C4-2B (cell line): ENCODE measurements at regions not wholly inside any gene's neighbourhood (a gene's known extent, or its start where the extent isn't known, plus 50 kb on each side); places are given as distances from the start of the nearest gene placed in this dataset.
"Not testable (repeated sequence)": the region's sequence is repeated elsewhere in the genome, so short reads cannot be mapped to it uniquely, and the experiment has no call there.

Experiments
- H3K27ac ChIP-seq: fragments of 450-650 bp; 2 replicates; pipeline ENCODE4 v1.5.1; 2017
- ZFX ChIP-seq: fragments of 450-650 bp; IDR thresholded peaks from 2 replicates; pipeline ENCODE4 v1.6.1; 2017
- TF ChIP-seq, protein P1 (sequence below): fragments of 450-650 bp; conservative IDR thresholded peaks from 2 replicates; pipeline ENCODE4 v1.5.1; 2017; ENCODE audit warnings: mild to moderate bottlenecking

DNA sequence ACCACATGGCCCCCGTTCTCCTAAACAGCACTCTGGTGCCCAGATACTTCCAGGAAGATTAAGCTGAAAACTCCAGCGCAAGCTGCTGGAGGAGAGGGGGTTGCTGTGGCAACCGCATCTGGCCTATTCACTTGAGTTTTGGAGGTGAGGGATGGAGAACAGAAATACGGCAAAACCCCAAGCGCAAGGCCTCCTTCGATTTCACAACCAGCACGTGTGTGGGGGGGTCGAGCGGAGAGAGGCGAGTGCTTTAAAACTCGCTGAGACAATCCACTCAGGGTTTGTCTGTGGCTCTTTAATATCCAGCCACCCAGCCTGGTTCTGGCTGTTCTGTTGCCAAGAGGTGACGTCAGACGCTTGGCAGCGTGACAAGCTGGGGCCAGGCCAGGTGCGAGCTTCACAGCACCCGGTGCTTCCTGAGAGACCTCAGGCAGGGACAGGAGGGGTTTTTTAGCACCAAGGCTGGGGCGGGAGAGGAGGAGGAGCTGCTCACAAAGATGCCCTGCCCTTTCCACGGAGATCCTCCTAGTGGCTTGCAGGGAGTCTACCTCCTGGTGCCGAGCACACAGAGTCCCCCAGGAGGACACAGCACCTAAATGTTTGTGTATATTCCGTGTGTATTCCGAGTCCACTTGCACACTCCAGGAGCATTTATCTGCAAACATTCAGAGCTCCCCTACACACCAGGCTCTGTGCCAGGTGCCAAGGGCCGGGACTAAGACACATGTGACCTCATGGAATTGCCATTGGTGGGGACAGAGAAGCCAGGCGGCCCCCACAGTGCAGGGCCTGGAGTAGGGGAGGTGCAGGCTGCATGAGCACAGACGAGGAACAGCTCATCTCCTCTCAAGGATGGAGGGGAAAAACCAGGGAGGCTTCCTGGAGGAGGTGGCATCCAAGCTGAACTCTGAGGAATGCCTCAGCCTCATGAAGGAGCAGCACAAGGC, 194.6 kb downstream of the OLFM1 start:
- TF ChIP-seq ZFX = no peak
- TF ChIP-seq, protein P1, sequence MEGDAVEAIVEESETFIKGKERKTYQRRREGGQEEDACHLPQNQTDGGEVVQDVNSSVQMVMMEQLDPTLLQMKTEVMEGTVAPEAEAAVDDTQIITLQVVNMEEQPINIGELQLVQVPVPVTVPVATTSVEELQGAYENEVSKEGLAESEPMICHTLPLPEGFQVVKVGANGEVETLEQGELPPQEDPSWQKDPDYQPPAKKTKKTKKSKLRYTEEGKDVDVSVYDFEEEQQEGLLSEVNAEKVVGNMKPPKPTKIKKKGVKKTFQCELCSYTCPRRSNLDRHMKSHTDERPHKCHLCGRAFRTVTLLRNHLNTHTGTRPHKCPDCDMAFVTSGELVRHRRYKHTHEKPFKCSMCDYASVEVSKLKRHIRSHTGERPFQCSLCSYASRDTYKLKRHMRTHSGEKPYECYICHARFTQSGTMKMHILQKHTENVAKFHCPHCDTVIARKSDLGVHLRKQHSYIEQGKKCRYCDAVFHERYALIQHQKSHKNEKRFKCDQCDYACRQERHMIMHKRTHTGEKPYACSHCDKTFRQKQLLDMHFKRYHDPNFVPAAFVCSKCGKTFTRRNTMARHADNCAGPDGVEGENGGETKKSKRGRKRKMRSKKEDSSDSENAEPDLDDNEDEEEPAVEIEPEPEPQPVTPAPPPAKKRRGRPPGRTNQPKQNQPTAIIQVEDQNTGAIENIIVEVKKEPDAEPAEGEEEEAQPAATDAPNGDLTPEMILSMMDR = no peak
- peak overlapping the region; percentile 5; the same call in 1 of the 2 replicates for H3K27ac ChIP-seq

- peak overlapping the region; percentile 5; the same call in 1 of the 2 replicates for H3K27ac ChIP-seq
- TF ChIP-seq ZFX = no peak
- TF ChIP-seq, protein P1 = no peak
Observed at GRCh38 chr9:135282808-135283207, 195.3 kb downstream of the OLFM1 start.

- TF ChIP-seq, protein P1 = no peak
- TF ChIP-seq ZFX = no peak
- no peak overlapping the region for H3K27ac ChIP-seq
Observed at GRCh38 chr9:135283671-135284070, 195.9 kb upstream of the PPP1R26 start.

DNA sequence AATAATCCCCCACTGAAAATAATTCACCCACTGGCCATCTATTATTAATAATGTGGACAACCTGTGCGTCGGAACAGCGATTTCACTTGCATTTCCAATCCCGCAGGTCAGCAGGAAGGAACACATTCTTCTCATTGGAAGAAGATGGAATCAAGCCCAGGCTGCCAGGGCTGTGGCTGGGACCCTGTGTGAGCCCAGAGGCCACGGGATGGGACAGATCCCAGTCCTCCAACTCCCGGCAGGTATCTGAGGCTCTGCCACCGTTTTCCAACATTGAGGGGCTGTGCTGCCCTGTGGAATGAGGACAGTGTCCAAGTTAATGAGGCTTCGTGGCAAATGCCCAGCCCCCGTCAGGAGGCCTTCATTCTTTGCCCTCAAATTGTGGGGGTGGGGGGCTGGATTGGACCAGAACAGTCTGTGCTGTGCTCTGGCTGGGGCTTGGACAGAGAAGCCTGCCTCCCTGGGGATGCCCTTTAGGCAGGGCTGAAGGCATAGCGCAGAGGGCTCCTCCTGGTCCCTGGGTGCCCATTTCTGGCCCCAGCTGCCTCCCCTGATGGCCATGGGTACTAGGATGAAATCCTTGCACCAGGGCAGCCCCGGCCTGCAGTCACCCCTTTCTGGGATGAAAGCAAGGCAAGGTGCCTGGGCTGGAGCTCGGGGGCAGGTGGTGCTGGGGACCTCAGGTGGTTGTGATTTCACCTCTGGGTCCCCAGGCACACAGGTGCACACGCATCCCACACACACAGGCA, 195.0 kb upstream of the PPP1R26 start:
- TF ChIP-seq, protein P1 = no peak
- no peak for TF ChIP-seq ZFX
- no peak overlapping the region for H3K27ac ChIP-seq

GRCh38 chr9:135286187-135286925, 193.2 kb upstream of the PPP1R26 start:
- not testable (repeated sequence) for H3K27ac ChIP-seq

GRCh38 chr9:135286961-135287360, 192.6 kb upstream of the PPP1R26 start:
- TF ChIP-seq ZFX = no peak
- TF ChIP-seq, protein P1 = no peak
- H3K27ac ChIP-seq = no peak overlapping the region

DNA sequence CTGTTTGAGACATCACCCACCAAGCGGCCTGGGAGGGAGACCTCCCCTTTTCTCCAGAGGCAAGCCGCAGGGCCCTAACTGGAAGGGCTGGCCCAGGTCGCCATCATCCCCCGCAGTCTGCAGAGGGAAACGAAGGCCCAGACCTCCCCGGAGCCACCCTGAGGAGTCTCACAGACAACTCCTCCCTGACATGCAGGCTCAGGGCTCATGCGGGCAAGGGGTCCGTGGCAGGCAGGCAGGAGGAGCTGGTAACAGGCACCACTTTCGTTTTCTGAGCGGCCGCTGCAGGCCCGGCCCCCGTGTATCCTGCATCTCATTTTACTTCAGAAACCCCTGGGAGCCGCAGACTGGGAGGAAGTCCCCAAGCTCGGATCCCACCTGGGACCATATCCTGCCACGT, 192.0 kb upstream of the PPP1R26 start:
- H3K27ac ChIP-seq = no peak overlapping the region
- TF ChIP-seq ZFX = no peak
- TF ChIP-seq, protein P1 = no peak
